K562 (cell line): ENCODE measurements at regions not wholly inside any gene's neighbourhood (a gene's known extent, or its start where the extent isn't known, plus 50 kb on each side); places are given as distances from the start of the nearest gene placed in this dataset.

Experiments
- ATAC-seq: fragments of 200-7000 bp; cut with Tn5 transposase; 3 replicates; pipeline ENCODE4 v1.9.1; 2020; ENCODE audit warnings: moderate library complexity
- BruUV-seq: library from RNA; stranded (reverse); fragments of 400-500 nt; replicated peaks from 2 replicates; lab custom pipeline; 2021; lab: Mats Ljungman, UMichigan
- CTCF ChIA-PET: fragments of 300-600 bp; formaldehyde crosslinking; extraction: SDS; loops from one replicate; lab custom pipeline; 2021; ENCODE audit warnings: low intra/inter-chr PET ratio; lab: Yijun Ruan, JAX
- POLR2A ChIA-PET: fragments of 300-600, 350-650 bp; sonication (Branson Sonifier 250); formaldehyde crosslinking; extraction: SDS; loops from one replicate; lab custom pipeline; 2021; ENCODE audit warnings: antibody characterized with exemption, inconsistent platforms; lab: Yijun Ruan, JAX
- DNase-seq, 4 experiments: peaks; one replicate each; pipeline versions ENCODE4 v3.0.0 to v3.0.0-alpha.2; 2011 to 2018; ENCODE audit warnings: low spot score in 3 of 4, mixed read lengths in 3 of 4; ENCODE audit errors: extremely low read depth in 1 of 4
- FAIRE-seq: peaks from 2 replicates; lab custom pipeline; 2011; peaks lifted over from hg19 to GRCh38; lab: Jason Lieb, UNC
- H2AFZ ChIP-seq: 2 replicates; pipeline ENCODE4 v1.6.0; 2011; ENCODE audit warnings: low read depth, low read length, control low read depth, inconsistent platforms
- H3K27ac ChIP-seq: fragments of 200-600 bp; 3 replicates; pipeline ENCODE4 v1.8.0; 2011; ENCODE audit warnings: low read depth, mild to moderate bottlenecking, control low read depth, inconsistent platforms, low read length, moderate library complexity, mixed read lengths; ENCODE audit errors: extremely low read depth
- H3K27me3 ChIP-seq, 2 experiments: fragments of 300-600 bp in 1 of 2; 2 replicates in 1 of 2; 3 replicates in 1 of 2; pipeline versions ENCODE4 v1.6.0 to v1.8.0; 2011; ENCODE audit warnings: inconsistent platforms in 2 of 2, low read length in 2 of 2, mild to moderate bottlenecking in 1 of 2, mixed read lengths in 1 of 2, moderate library complexity in 1 of 2; ENCODE audit not compliant: control insufficient read depth in 2 of 2, insufficient read depth in 2 of 2
- H3K36me3 ChIP-seq: fragments of 300-600 bp; 3 replicates; pipeline ENCODE4 v1.8.0; 2011; ENCODE audit warnings: mild to moderate bottlenecking, low read length, inconsistent platforms; ENCODE audit not compliant: control insufficient read depth, insufficient read depth
- H3K4me1 ChIP-seq, 2 experiments: fragments of 200-600 bp in 1 of 2; replicated peaks in 1 of 2; 2 replicates in 1 of 2; 3 replicates in 1 of 2; pipeline versions ENCODE4 v1.5.1 to v1.8.0; 2011; ENCODE audit warnings: inconsistent platforms in 2 of 2, low read length in 2 of 2, mild to moderate bottlenecking in 1 of 2, mixed read lengths in 1 of 2, moderate library complexity in 1 of 2; ENCODE audit not compliant: control insufficient read depth in 2 of 2, insufficient read depth in 2 of 2
- H3K4me2 ChIP-seq: 2 replicates; pipeline ENCODE4 v1.6.1; 2011; ENCODE audit warnings: low read length, control low read depth, inconsistent platforms, mixed read lengths; ENCODE audit not compliant: insufficient read depth
- H3K4me3 ChIP-seq: fragments of 200-600 bp; sonication (generic), shearing (Covaris generic); 2 replicates; pipeline ENCODE4 v1.5.1; 2016; ENCODE audit warnings: control low read depth, inconsistent platforms
- H3K79me2 ChIP-seq: fragments of 200-600 bp; 3 replicates; pipeline ENCODE4 v1.8.0; 2011; ENCODE audit warnings: low read length, inconsistent platforms; ENCODE audit not compliant: control insufficient read depth, insufficient read depth
- H3K9ac ChIP-seq, 2 experiments: 2 replicates each; pipeline versions ENCODE4 v1.6.0 to v1.6.1; 2011; ENCODE audit warnings: low read depth in 2 of 2, low read length in 2 of 2, control low read depth in 1 of 2, inconsistent platforms in 1 of 2, mild to moderate bottlenecking in 1 of 2, mixed read lengths in 1 of 2; ENCODE audit not compliant: insufficient read depth in 1 of 2
- H3K9me1 ChIP-seq: one replicate; pipeline ENCODE4 v1.6.0; 2011; ENCODE audit warnings: inconsistent platforms, mild to moderate bottlenecking, low read length, moderate library complexity; ENCODE audit not compliant: control insufficient read depth, insufficient read depth
- H3K9me3 ChIP-seq: replicated peaks from 2 replicates; pipeline ENCODE4 v1.5.1; 2011; ENCODE audit warnings: low read depth, low read length, inconsistent platforms; ENCODE audit not compliant: control insufficient read depth, insufficient read depth
- H4K20me1 ChIP-seq: replicated peaks from 2 replicates; pipeline ENCODE4 v1.6.1; 2011; ENCODE audit warnings: low read length, inconsistent platforms, mixed read lengths; ENCODE audit not compliant: control insufficient read depth, insufficient read depth
- CREB3L1 ChIP-seq: fragments of 450-650 bp; IDR thresholded peaks from 2 replicates; pipeline ENCODE4 v1.6.1; 2014; ENCODE audit warnings: low read depth, mild to moderate bottlenecking, moderate library complexity, borderline replicate concordance
- CSDE1 ChIP-seq, 2 experiments: fragments of 450-650 bp; IDR thresholded peaks; 2 replicates each; pipeline ENCODE4 v1.6.1; 2016; ENCODE audit warnings: mild to moderate bottlenecking in 1 of 2
- FUS ChIP-seq: fragments of 200-400 bp; formaldehyde crosslinking; optimal IDR thresholded peaks from 2 replicates; pipeline ENCODE3; 2017; ENCODE audit warnings: low read depth, low read length
- GATA2 ChIP-seq: sonication (generic); formaldehyde crosslinking; IDR thresholded peaks from 2 replicates; pipeline ENCODE4 v1.4.0; 2020; ENCODE audit warnings: mild to moderate bottlenecking, missing genetic modification reagents
- HNRNPK ChIP-seq: fragments of 200-400 bp; formaldehyde crosslinking; IDR thresholded peaks from one replicate; pipeline ENCODE4 v1.6.1; 2018; ENCODE audit warnings: mild to moderate bottlenecking, low read depth, low read length; ENCODE audit not compliant: poor library complexity, severe bottlenecking
- KAT2B ChIP-seq: IDR thresholded peaks from one replicate; pipeline ENCODE4 v1.6.1; 2012; ENCODE audit warnings: low read depth, mild to moderate bottlenecking, control low read depth, inconsistent platforms, low read length, moderate library complexity
- POLR2A ChIP-seq: fragments of 450-650 bp; conservative IDR thresholded peaks from 2 replicates; pipeline ENCODE4 v1.6.1; 2016
- RCOR1 ChIP-seq, 2 experiments: IDR thresholded peaks; 2 replicates each; pipeline ENCODE4 v1.6.1; 2012; ENCODE audit warnings: low read depth in 2 of 2, low read length in 2 of 2, borderline replicate concordance in 1 of 2, improper control_type of control experiment in 1 of 2
- RUNX1 ChIP-seq: sonication (generic); IDR thresholded peaks from 2 replicates; pipeline ENCODE4 v1.6.1; 2016; ENCODE audit warnings: antibody characterized with exemption, low read depth
- TOE1 ChIP-seq, 2 experiments: fragments of 450-650 bp in 1 of 2; sonication (generic) in 1 of 2; formaldehyde crosslinking in 1 of 2; IDR thresholded peaks; 2 replicates each; pipeline versions ENCODE4 v1.7.1 to v1.8.0; 2016 to 2022; ENCODE audit warnings: borderline replicate concordance in 2 of 2, mild to moderate bottlenecking in 2 of 2, antibody characterized with exemption in 1 of 2, inconsistent platforms in 1 of 2, low read depth in 1 of 2, missing genetic modification reagents in 1 of 2, moderate library complexity in 1 of 2
- ZNF121 ChIP-seq: sonication (generic); formaldehyde crosslinking; conservative IDR thresholded peaks from 2 replicates; pipeline ENCODE4 v1.8.0; 2022; ENCODE audit warnings: missing genetic modification reagents
- WGBS: fragments of 100-300 bp; shearing (Covaris generic); methylation state at CpG from one replicate; pipeline ENCODE4 v1.1.6; 2016; ENCODE audit warnings: low coverage, mixed read lengths; ENCODE audit not compliant: insufficient coverage; ENCODE audit errors: missing lambda C conversion rate; 5-methylcytosine and 5-hydroxymethylcytosine counted together
- in situ Hi-C: fragments of 300-500 bp; cut with MboI; formaldehyde crosslinking; loops from 4 replicates; pipeline ENCODE4 v1.15.0; 2018; ENCODE audit warnings: inconsistent platforms, mixed read lengths
- intact Hi-C: fragments of 100-400 bp; cut with micrococcal nuclease; formaldehyde crosslinking; loops from 2 replicates; pipeline ENCODE4 v1.14.2; 2022
- TF ChIP-seq, protein P1 (sequence below): fragments of 250-450 bp; sonication (Bioruptor Pico); IDR thresholded peaks from 2 replicates; pipeline ENCODE4 v1.8.0; 2022; ENCODE audit warnings: inconsistent platforms
- TF ChIP-seq, protein P2 (sequence below): sonication (generic); formaldehyde crosslinking; IDR thresholded peaks from 2 replicates; pipeline ENCODE4 v1.8.1; 2023; ENCODE audit warnings: mild to moderate bottlenecking, missing genetic modification reagents, moderate library complexity
- TF ChIP-seq, protein P3 (sequence below): fragments of 250-450 bp; sonication (Bioruptor Pico); IDR thresholded peaks from 2 replicates; pipeline ENCODE4 v1.5.1; 2021; ENCODE audit warnings: mild to moderate bottlenecking

DNA sequence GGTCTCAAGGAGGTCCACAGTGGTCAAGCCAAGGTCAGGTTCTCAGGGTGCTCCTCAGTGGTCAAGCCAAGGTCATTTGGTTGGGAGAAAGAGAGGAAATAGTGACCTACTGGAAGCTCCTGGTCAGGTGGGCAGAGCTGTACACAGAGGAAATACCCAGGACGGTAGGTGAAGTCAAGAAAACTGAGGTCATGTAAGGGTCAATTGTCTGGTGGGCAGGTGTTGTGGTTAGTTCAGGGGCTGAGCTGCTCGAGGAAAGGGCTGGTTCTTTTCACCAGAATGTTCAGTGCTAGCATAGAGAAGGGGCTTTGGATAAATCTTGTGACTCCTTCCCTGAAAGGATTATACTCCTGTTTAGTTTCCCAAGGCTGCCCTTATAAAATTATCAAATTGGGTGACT is 540.5 kb downstream of the VRK1 start (continued):
- TF ChIP-seq RCOR1 (IDR thresholded peaks at IDR 0.05; ENCODE audit: borderline replicate concordance in 1 of 2, low read depth in 2 of 2, low read length in 2 of 2) (no peak), POLR2A (no peak), ZNF121 (CRISPR knock-in tag) (no peak), HNRNPK (no peak), RUNX1 (no peak)
- TF ChIP-seq, protein P1, sequence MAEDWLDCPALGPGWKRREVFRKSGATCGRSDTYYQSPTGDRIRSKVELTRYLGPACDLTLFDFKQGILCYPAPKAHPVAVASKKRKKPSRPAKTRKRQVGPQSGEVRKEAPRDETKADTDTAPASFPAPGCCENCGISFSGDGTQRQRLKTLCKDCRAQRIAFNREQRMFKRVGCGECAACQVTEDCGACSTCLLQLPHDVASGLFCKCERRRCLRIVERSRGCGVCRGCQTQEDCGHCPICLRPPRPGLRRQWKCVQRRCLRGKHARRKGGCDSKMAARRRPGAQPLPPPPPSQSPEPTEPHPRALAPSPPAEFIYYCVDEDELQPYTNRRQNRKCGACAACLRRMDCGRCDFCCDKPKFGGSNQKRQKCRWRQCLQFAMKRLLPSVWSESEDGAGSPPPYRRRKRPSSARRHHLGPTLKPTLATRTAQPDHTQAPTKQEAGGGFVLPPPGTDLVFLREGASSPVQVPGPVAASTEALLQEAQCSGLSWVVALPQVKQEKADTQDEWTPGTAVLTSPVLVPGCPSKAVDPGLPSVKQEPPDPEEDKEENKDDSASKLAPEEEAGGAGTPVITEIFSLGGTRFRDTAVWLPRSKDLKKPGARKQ (CRISPR knock-in tag) = no peak

GRCh38 chr14:97344666-97345065 is 547.5 kb downstream of the VRK1 start:
- FAIRE-seq = no peak
- BruUV-seq = no TSS peak
- in situ Hi-C loops (no loop called here), intact Hi-C loops (no loop called here)
- H3K4me2 ChIP-seq = no peak overlapping the region
- no peak overlapping the region for H3K9ac ChIP-seq
- no peak for ATAC-seq
- H3K9me3 ChIP-seq = no peaks in the 10 kb centered on the region
- ChIA-PET POLR2A (no interaction called here), CTCF (no interaction called here)
- 0% methylated on average over 4 of the region's 4 CpGs for WGBS
- no peak overlapping the region for H3K4me3 ChIP-seq
- no peak for DNase-seq
- no peaks in the 10 kb centered on the region for H4K20me1 ChIP-seq
- no peaks in the 10 kb centered on the region for H3K36me3 ChIP-seq
- H3K9me1 ChIP-seq = no peaks in the 10 kb centered on the region
- no peak overlapping the region for H2AFZ ChIP-seq
- no peak overlapping the region for H3K27ac ChIP-seq
- no peaks in the 10 kb centered on the region for H3K79me2 ChIP-seq
- no peaks in the 10 kb centered on the region for H3K4me1 ChIP-seq
- H3K27me3 ChIP-seq = no peaks in the 10 kb centered on the region
- TF ChIP-seq TOE1 (IDR thresholded peaks at IDR 0.05; ENCODE audit: borderline replicate concordance) (no peak), TOE1 (CRISPR knock-in tag; IDR thresholded peaks at IDR 0.05; ENCODE audit: borderline replicate concordance, low read depth) (no peak), GATA2 (CRISPR knock-in tag) (no peak), CREB3L1 (no peak), KAT2B (no peak), CSDE1 (IDR thresholded peaks at IDR 0.05) (no peak), FUS (no peak)
- TF ChIP-seq, protein P2, sequence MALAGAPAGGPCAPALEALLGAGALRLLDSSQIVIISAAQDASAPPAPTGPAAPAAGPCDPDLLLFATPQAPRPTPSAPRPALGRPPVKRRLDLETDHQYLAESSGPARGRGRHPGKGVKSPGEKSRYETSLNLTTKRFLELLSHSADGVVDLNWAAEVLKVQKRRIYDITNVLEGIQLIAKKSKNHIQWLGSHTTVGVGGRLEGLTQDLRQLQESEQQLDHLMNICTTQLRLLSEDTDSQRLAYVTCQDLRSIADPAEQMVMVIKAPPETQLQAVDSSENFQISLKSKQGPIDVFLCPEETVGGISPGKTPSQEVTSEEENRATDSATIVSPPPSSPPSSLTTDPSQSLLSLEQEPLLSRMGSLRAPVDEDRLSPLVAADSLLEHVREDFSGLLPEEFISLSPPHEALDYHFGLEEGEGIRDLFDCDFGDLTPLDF (CRISPR knock-in tag) = no peak
- TF ChIP-seq, protein P3, sequence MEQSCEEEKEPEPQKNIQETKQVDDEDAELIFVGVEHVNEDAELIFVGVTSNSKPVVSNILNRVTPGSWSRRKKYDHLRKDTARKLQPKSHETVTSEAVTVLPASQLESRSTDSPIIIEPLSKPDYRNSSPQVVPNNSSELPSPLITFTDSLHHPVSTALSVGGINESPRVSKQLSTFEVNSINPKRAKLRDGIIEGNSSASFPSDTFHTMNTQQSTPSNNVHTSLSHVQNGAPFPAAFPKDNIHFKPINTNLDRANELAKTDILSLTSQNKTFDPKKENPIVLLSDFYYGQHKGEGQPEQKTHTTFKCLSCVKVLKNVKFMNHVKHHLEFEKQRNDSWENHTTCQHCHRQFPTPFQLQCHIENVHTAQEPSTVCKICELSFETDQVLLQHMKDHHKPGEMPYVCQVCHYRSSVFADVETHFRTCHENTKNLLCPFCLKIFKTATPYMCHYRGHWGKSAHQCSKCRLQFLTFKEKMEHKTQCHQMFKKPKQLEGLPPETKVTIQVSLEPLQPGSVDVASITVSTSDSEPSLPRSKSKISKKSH (CRISPR knock-in tag) = no peak
